Omental fat pad (tissue), 3 donors: ENCODE measurements at regions not wholly inside any gene's neighbourhood (a gene's known extent, or its start where the extent isn't known, plus 50 kb on each side); places are given as distances from the start of the nearest gene placed in this dataset.
"Not testable (repeated sequence)": the region's sequence is repeated elsewhere in the genome, so short reads cannot be mapped to it uniquely, and the experiment has no call there.

Source experiments
- ATAC-seq: fragments of 150-250 bp; one replicate; pipeline ENCODE4 v1.9.1; 2016; ENCODE audit warnings: mild to moderate bottlenecking, moderate library complexity; ENCODE audit not compliant: low FRiP score
- DNase-seq: peaks from one replicate; pipeline ENCODE4 v3.0.0-alpha.2; 2019; ENCODE audit warnings: low spot score
- CTCF ChIP-seq, 3 donors: fragments of 450-650 bp; IDR thresholded peaks; one replicate each; pipeline ENCODE4 v1.5.1; 2016 to 2017; ENCODE audit warnings: antibody characterized with exemption in 3 of 3, mild to moderate bottlenecking in 3 of 3, moderate library complexity in 2 of 3

GRCh38 chr3:106435899-106436453 lies 567.2 kb upstream of the CBLB start:
- DNase-seq: no peak
- TF ChIP-seq CTCF (IDR thresholded peaks at IDR 0.05): no peak
- ATAC-seq: no peak

- TF ChIP-seq CTCF (IDR thresholded peaks at IDR 0.05): no peak
- no peak for DNase-seq
- ATAC-seq: no peak
Observed at GRCh38 chr3:106438887-106439286, 570.1 kb upstream of the CBLB start.

GRCh38 chr3:106440672-106441071 lies 571.9 kb upstream of the CBLB start:
- ATAC-seq (no peak), DNase-seq (no peak)
- no peak for TF ChIP-seq CTCF (IDR thresholded peaks at IDR 0.05)

- ATAC-seq: no peak
- no peak for DNase-seq
- no peak for TF ChIP-seq CTCF (IDR thresholded peaks at IDR 0.05)
Observed at GRCh38 chr3:106446271-106446670, 577.5 kb upstream of the CBLB start.

GRCh38 chr3:106447723-106448301 lies 579.0 kb upstream of the CBLB start:
- no peak for TF ChIP-seq CTCF (IDR thresholded peaks at IDR 0.05)
- ATAC-seq: no peak
- no peak for DNase-seq

GRCh38 chr3:106448372-106448966 lies 579.7 kb upstream of the CBLB start:
- ATAC-seq, DNase-seq: not testable (repeated sequence)

GRCh38 chr3:106452096-106452495 lies 583.3 kb upstream of the CBLB start:
- ATAC-seq (no peak), DNase-seq (no peak)
- TF ChIP-seq CTCF (IDR thresholded peaks at IDR 0.05): no peak
